ENCODE measurements at regions not wholly inside any gene's neighbourhood (a gene's known extent, or its start where the extent isn't known, plus 50 kb on each side); places are given as distances from the start of the nearest gene placed in this dataset.
"Not testable (repeated sequence)": the region's sequence is repeated elsewhere in the genome, so short reads cannot be mapped to it uniquely, and the experiment has no call there.

DNA sequence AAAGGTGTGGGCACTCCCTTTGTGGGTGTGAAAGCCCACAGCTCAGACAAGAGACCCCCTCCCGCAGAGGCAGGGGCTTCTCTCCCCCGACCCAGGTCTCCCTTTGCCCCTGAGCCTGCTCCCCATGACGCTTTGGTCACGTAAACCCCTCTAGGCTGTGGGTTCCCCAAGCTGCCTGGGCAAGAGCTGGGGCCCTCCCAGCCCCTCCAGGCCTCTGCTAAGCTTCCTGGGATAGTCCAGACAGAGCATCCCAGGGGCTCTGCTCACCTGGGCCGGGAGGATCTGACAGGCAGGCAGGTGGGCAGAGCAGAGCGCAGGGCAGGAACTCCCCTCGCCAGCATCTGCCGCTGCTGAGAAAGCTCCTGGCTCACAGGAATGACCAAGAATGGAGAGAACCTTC lies 177.3 kb downstream of the BANP start:
- DNase-seq (ENCODE audit: low spot score), result no peak
- H3K27ac Mint-ChIP-seq, result no peak overlapping the region
- no peaks in the 10 kb centered on the region for H3K4me1 ChIP-seq
- H3K27ac ChIP-seq, result no peak overlapping the region
- no peak overlapping the region for H3K4me3 ChIP-seq
- H3K4me1 Mint-ChIP-seq, result peaks cover 2% of the 10 kb centered on the region
- H3K27me3 Mint-ChIP-seq (ENCODE audit: insufficient read depth, low read depth), result peaks cover 6% of the 10 kb centered on the region
- H3K36me3 ChIP-seq, result no peaks in the 10 kb centered on the region
- no peaks in the 10 kb centered on the region for H3K79me2 ChIP-seq (ENCODE audit: low read depth)
- H3K9me3 Mint-ChIP-seq, result no peaks in the 10 kb centered on the region
- no peaks in the 10 kb centered on the region for H3K9me3 ChIP-seq (ENCODE audit: low read depth)
- no peak overlapping the region for H3K4me3 Mint-ChIP-seq
- no peak for TF ChIP-seq EZH2 (IDR thresholded peaks at IDR 0.05)
- TF ChIP-seq EZH2phosphoT487 (IDR thresholded peaks at IDR 0.05), result no peak
- no peak for TF ChIP-seq CTCF (IDR thresholded peaks at IDR 0.05)
- H3K4me2 ChIP-seq, result no peak overlapping the region
- H4K20me1 ChIP-seq (ENCODE audit: low read depth), result no peaks in the 10 kb centered on the region
- H2AFZ ChIP-seq (replicated peaks), result no peak overlapping the region
- no peaks in the 10 kb centered on the region for H3K36me3 Mint-ChIP-seq
- H3K27me3 ChIP-seq, result no peaks in the 10 kb centered on the region
- H3F3A ChIP-seq (ENCODE audit: low read depth), result no peaks in the 10 kb centered on the region
- no peak overlapping the region for H3K9ac ChIP-seq

DNA sequence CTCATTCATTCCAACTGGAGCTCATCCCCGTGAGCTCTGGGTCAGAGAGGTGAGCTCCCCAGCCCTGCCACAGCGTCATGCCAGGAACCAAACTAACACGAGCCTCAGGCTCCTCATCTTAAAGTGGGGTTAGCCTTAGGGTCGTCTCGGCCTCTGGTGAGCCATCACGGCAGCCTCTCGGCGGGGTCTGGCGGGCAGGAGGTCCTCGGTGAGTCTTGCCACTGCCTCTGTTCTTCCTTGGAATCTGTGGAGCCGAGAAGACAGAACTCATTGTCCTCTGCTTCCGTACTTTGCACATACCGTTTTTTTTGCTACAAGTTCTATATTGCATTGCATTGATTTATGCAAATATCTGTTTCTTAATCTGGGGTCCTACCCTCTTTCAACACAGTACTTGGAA lies 177.9 kb downstream of the BANP start:
- not testable (repeated sequence) for H3K4me3 ChIP-seq; H3K79me2 ChIP-seq (ENCODE audit: low read depth); H3K9ac ChIP-seq; H3K27me3 ChIP-seq; H3K27me3 Mint-ChIP-seq (ENCODE audit: insufficient read depth, low read depth); H3K9me3 Mint-ChIP-seq; H3K4me1 Mint-ChIP-seq; H3K36me3 Mint-ChIP-seq; H3K9me3 ChIP-seq (ENCODE audit: low read depth); H3F3A ChIP-seq (ENCODE audit: low read depth); H3K36me3 ChIP-seq; H3K27ac Mint-ChIP-seq; H3K4me2 ChIP-seq; H3K4me3 Mint-ChIP-seq; H3K4me1 ChIP-seq; DNase-seq (ENCODE audit: low spot score); H4K20me1 ChIP-seq (ENCODE audit: low read depth); H2AFZ ChIP-seq (replicated peaks); H3K27ac ChIP-seq

DNA sequence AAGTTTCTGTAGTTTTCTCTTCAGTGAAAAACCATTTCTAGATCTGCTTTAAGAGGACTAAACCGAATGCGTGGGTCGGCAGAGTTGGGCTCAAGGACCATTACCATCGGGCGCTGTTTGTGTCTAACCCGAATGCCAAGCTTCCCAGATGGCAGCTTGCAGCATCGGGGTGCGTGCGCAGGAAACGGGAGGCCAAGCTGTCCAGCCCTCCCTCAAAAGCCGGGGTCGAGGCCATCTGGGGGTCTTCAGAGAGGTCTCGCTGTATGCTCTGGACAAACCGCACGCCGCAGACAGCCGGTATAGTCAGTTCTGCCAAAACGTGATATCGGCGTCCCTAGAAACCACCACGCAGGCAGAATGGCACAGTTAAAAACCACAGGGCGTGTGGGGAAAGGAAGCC lies 178.8 kb downstream of the BANP start:
- Histone ChIP-seq H2AFZ (replicated peaks) (no peak overlapping the region), H3K4me3 (no peak overlapping the region), H4K20me1 (ENCODE audit: low read depth) (no peaks in the 10 kb centered on the region), H3K4me1 (no peaks in the 10 kb centered on the region), H3K9me3 (ENCODE audit: low read depth) (no peaks in the 10 kb centered on the region), H3K79me2 (ENCODE audit: low read depth) (no peaks in the 10 kb centered on the region), H3K4me2 (no peak overlapping the region), H3K36me3 (no peaks in the 10 kb centered on the region), H3K9ac (no peak overlapping the region), H3F3A (ENCODE audit: low read depth) (no peaks in the 10 kb centered on the region), H3K27ac (no peak overlapping the region), H3K27me3 (no peaks in the 10 kb centered on the region)
- Mint-ChIP-seq H3K4me1 (peaks cover 6% of the 10 kb centered on the region), H3K27ac (no peak overlapping the region), H3K4me3 (no peak overlapping the region), H3K27me3 (ENCODE audit: insufficient read depth, low read depth) (peaks cover 9% of the 10 kb centered on the region), H3K9me3 (no peaks in the 10 kb centered on the region), H3K36me3 (no peaks in the 10 kb centered on the region)
- no peak for DNase-seq (ENCODE audit: low spot score)
- no peak for TF ChIP-seq EZH2 (IDR thresholded peaks at IDR 0.05)
- TF ChIP-seq CTCF (IDR thresholded peaks at IDR 0.05), result no peak
- TF ChIP-seq EZH2phosphoT487 (IDR thresholded peaks at IDR 0.05), result no peak

DNA sequence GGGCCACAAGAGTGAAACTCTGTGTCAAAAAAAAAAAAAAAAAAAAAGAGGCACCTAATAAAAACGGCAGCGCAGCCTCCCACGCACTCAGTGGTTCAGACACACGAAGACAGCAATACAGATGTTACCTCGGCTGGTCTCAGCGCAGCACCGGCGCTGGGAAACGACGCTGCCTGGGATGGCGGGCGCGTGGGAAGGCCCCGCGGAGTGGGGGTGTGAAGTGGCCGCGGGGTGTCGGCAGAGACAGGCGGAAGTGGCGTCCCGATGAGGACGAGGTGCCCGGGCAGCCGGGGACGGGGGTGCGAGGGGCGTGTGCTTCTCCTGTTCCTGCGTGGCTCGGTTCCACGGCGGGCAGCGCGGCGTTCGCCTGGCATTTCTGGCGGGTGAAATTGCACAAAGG lies 179.4 kb downstream of the BANP start:
- Mint-ChIP-seq H3K4me3 (no peak overlapping the region), H3K36me3 (no peaks in the 10 kb centered on the region), H3K27ac (no peak overlapping the region), H3K27me3 (ENCODE audit: insufficient read depth, low read depth) (peaks cover 9% of the 10 kb centered on the region), H3K4me1 (peaks cover 6% of the 10 kb centered on the region), H3K9me3 (no peaks in the 10 kb centered on the region)
- Histone ChIP-seq H3K36me3 (no peaks in the 10 kb centered on the region), H3K27me3 (no peaks in the 10 kb centered on the region), H3K79me2 (ENCODE audit: low read depth) (no peaks in the 10 kb centered on the region), H3F3A (ENCODE audit: low read depth) (no peaks in the 10 kb centered on the region), H4K20me1 (ENCODE audit: low read depth) (no peaks in the 10 kb centered on the region), H3K4me2 (no peak overlapping the region), H3K4me3 (no peak overlapping the region), H2AFZ (replicated peaks) (no peak overlapping the region), H3K27ac (no peak overlapping the region), H3K9me3 (ENCODE audit: low read depth) (no peaks in the 10 kb centered on the region), H3K9ac (no peak overlapping the region), H3K4me1 (no peaks in the 10 kb centered on the region)
- no peak for DNase-seq (ENCODE audit: low spot score)
- no peak for TF ChIP-seq EZH2 (IDR thresholded peaks at IDR 0.05)
- no peak for TF ChIP-seq EZH2phosphoT487 (IDR thresholded peaks at IDR 0.05)
- TF ChIP-seq CTCF (IDR thresholded peaks at IDR 0.05), result no peak
